NB4 (cell line): ENCODE measurements at regions not wholly inside any gene's neighbourhood (a gene's known extent, or its start where the extent isn't known, plus 50 kb on each side); places are given as distances from the start of the nearest gene placed in this dataset.

Source experiments
- DNase-seq: peaks from one replicate; pipeline ENCODE4 v3.0.0; 2010; ENCODE audit warnings: low read depth
- H3K4me3 ChIP-seq: one replicate; pipeline ENCODE4 v1.5.1; 2011; ENCODE audit warnings: mild to moderate bottlenecking, low read depth, low read length, moderate library complexity
- MYC ChIP-seq: IDR thresholded peaks from 2 replicates; pipeline ENCODE4 v1.6.1; 2011; ENCODE audit warnings: low read depth, low read length
- POLR2A ChIP-seq: IDR thresholded peaks from 2 replicates; pipeline ENCODE4 v1.6.1; 2011; ENCODE audit warnings: mild to moderate bottlenecking; ENCODE audit not compliant: insufficient read length; ENCODE audit errors: extremely low read depth
- TF ChIP-seq, protein P1 (sequence below): IDR thresholded peaks from 2 replicates; pipeline ENCODE4 v1.6.1; 2011; ENCODE audit warnings: low read depth, low read length
- TF ChIP-seq, protein P2 (sequence below): IDR thresholded peaks from one replicate; pipeline ENCODE4 v1.5.1; 2012; ENCODE audit warnings: low read depth, low read length

DNA sequence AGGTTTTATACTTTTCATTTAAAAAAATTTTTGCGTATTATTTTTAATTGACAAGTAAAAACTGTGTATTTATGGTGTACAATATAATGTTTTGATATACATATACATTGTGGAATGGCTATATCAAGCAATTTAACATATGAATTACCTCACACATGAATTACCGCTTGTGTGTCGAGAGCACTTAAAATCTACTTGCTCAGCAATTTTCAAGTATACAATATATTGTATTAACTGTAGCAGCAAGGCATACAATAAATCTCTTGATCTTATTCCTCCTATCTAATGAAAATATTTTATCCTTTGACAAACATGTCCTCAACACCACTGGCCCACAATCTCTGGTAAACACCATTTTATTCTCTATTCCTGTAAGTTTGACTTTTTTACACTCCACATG, 224.4 kb upstream of the CYLC2 start:
- no peak for DNase-seq
- no peak overlapping the region for H3K4me3 ChIP-seq
- TF ChIP-seq, protein P1, sequence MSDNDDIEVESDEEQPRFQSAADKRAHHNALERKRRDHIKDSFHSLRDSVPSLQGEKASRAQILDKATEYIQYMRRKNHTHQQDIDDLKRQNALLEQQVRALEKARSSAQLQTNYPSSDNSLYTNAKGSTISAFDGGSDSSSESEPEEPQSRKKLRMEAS: no peak
- TF ChIP-seq POLR2A: no peak

DNA sequence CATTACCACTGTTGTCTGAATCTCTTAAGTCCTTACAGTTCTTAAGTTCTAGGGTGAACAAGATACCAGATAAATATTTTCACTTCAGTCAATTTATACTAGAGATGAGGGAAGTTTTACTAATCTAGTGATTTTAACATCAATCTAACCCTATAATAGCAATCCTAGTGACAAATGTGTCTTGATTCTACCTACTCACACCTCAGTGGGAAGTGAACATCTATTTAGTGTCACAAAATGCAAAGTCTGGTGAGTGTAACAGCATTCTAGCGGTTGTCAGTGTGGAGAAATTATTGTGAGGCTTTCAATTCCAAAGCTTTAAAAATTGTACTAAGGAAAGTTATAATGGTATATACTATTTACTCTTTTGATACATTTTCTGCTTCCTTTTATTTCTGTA, 225.8 kb upstream of the CYLC2 start:
- TF ChIP-seq MYC (no peak), POLR2A (no peak)
- TF ChIP-seq, protein P2, sequence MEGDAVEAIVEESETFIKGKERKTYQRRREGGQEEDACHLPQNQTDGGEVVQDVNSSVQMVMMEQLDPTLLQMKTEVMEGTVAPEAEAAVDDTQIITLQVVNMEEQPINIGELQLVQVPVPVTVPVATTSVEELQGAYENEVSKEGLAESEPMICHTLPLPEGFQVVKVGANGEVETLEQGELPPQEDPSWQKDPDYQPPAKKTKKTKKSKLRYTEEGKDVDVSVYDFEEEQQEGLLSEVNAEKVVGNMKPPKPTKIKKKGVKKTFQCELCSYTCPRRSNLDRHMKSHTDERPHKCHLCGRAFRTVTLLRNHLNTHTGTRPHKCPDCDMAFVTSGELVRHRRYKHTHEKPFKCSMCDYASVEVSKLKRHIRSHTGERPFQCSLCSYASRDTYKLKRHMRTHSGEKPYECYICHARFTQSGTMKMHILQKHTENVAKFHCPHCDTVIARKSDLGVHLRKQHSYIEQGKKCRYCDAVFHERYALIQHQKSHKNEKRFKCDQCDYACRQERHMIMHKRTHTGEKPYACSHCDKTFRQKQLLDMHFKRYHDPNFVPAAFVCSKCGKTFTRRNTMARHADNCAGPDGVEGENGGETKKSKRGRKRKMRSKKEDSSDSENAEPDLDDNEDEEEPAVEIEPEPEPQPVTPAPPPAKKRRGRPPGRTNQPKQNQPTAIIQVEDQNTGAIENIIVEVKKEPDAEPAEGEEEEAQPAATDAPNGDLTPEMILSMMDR: no peak
- TF ChIP-seq, protein P1: no peak
- DNase-seq: no peak
- no peak overlapping the region for H3K4me3 ChIP-seq

DNA sequence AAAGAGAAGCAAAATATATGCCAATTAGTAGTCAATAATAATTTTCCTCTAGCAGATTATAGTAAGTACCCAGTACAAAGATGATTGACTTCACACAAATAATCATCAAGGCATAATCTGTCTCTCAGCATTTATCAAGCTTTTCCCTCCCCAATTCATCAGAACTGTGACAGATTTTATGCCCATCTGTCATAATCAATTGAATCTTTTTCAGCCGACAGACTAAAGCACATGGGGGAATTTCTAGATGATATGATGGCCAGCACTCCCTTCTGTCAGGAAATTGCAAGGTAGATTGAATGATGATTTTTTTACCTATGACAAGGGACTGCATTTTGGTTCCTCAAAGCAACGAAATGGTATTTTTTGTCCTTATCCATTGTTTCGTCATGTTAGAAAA, 227.1 kb upstream of the CYLC2 start:
- no peak overlapping the region for H3K4me3 ChIP-seq

DNA sequence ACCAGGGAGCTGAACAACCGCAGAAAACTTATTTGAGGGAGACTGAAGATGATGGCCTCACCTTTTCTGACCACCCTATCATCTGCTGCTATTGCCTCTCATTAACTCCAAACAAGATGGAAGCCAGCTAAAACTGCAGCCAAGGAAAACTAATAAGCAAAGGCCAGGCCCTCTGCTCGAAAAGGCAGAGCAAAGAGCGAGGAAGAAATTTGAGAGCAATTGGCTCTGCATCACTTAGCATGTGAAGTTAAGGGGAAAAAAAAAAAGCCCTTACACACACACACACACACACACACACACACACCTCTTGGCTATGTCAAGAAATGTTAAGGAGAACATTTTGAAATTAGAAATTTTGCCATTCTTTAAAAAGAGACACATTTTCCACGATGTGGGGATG, 228.1 kb upstream of the CYLC2 start:
- TF ChIP-seq, protein P1: no peak
- TF ChIP-seq, protein P2: no peak
- TF ChIP-seq MYC (no peak), POLR2A (no peak)
- no peak overlapping the region for H3K4me3 ChIP-seq
- DNase-seq: no peak

More for the DNA sequence above, 227.1 kb upstream of the CYLC2 start:
- TF ChIP-seq, protein P1: no peak
- TF ChIP-seq POLR2A (no peak), MYC (no peak)
- TF ChIP-seq, protein P2: no peak
- no peak for DNase-seq

DNA sequence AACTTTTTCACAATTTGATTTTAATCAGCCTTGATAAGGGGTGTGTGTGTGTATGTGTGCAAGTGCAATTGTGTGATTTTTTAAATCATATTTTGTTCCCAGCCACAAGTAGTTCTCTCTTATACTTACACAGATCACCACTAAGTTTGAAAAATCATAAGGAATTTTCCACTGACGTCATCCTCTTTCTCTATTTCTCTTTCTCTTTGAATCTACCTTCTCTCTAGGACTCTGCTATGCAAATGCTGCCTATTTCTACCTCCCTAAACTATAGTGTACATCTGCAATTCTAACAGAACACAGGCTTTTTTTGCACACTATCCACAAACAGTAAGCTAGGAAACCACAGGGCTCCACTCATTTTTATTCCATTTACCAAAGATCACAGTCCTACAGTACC, 254.6 kb upstream of the CYLC2 start:
- no peak overlapping the region for H3K4me3 ChIP-seq
- DNase-seq: no peak
- TF ChIP-seq, protein P1: no peak
- TF ChIP-seq POLR2A: no peak
- TF ChIP-seq, protein P2: no peak

DNA sequence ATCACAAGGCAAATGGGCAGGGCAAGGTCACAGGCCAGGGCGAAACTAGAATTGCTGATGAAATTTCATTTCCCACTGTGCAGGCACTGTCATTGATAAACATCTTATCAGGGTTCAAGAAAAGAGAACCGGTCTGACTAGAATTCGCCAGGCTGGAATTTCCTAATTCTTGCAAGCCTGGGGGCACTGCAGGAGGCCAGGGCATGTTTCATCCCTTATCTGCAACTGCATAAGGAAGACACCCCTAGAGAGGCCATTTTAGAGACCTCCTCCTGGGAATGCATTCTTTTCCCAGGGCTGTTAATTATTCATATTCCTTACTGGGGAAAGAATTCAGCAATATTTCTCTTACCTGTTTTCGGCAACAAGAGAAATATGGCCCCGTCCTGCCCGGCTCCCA, 266.2 kb upstream of the CYLC2 start:
- no peak for DNase-seq
- TF ChIP-seq POLR2A: no peak
- TF ChIP-seq, protein P2: no peak
- TF ChIP-seq, protein P1: no peak
- TF ChIP-seq MYC: no peak
- no peak overlapping the region for H3K4me3 ChIP-seq
